CD14-positive monocyte (primary cell): ENCODE measurements at regions not wholly inside any gene's neighbourhood (a gene's known extent, or its start where the extent isn't known, plus 50 kb on each side); places are given as distances from the start of the nearest gene placed in this dataset.

ENCODE experiments used
- DNase-seq, 3 donors: peaks; one replicate each; pipeline ENCODE4 v3.0.0-alpha.2; 2011 to 2022
- H2AFZ ChIP-seq: 2 replicates; pipeline ENCODE4 v1.6.0; 2012; ENCODE audit warnings: mild to moderate bottlenecking, low read depth, low read length, inconsistent platforms; ENCODE audit not compliant: insufficient read depth, poor library complexity, severe bottlenecking
- H3K27ac ChIP-seq, 2 donors: 1 replicate in 1 of 2; 2 replicates in 1 of 2; pipeline ENCODE4 v1.5.1; 2012 to 2013; ENCODE audit warnings: low read length in 2 of 2, control low read depth in 1 of 2, inconsistent platforms in 1 of 2, low read depth in 1 of 2, mild to moderate bottlenecking in 1 of 2
- H3K27me3 ChIP-seq, 2 donors: one replicate each; pipeline versions ENCODE4 v1.6.0 to v1.6.1; 2011 to 2013; ENCODE audit warnings: low read length in 2 of 2; ENCODE audit not compliant: control insufficient read depth in 2 of 2, insufficient read depth in 2 of 2
- H3K36me3 ChIP-seq, 2 donors: replicated peaks in 1 of 2; 1 replicate in 1 of 2; 2 replicates in 1 of 2; pipeline versions ENCODE4 v1.5.1 to v1.6.1; 2012 to 2013; ENCODE audit warnings: low read length in 2 of 2, control low read depth in 1 of 2, inconsistent platforms in 1 of 2, mild to moderate bottlenecking in 1 of 2; ENCODE audit not compliant: insufficient read depth in 2 of 2, control insufficient read depth in 1 of 2
- H3K4me1 ChIP-seq, 2 donors: 1 replicate in 1 of 2; 2 replicates in 1 of 2; pipeline versions ENCODE4 v1.5.1 to v1.6.1; 2012 to 2013; ENCODE audit warnings: low read length in 2 of 2, control low read depth in 1 of 2, inconsistent platforms in 1 of 2, mild to moderate bottlenecking in 1 of 2, moderate library complexity in 1 of 2; ENCODE audit not compliant: insufficient read depth in 2 of 2, control insufficient read depth in 1 of 2
- H3K4me2 ChIP-seq: replicated peaks from 2 replicates; pipeline ENCODE3; 2012; ENCODE audit warnings: low read length, moderate library complexity, mild to moderate bottlenecking; ENCODE audit not compliant: poor library complexity, severe bottlenecking; ENCODE audit errors: extremely low read depth
- H3K4me3 ChIP-seq, 3 experiments: fragments of 200-600 bp in 1 of 3; sonication (generic) in 1 of 3; replicated peaks in 1 of 3; 1 replicate in 2 of 3; 2 replicates in 1 of 3; pipeline ENCODE4 v1.5.1; 2011 to 2013; ENCODE audit warnings: low read length in 3 of 3, mild to moderate bottlenecking in 3 of 3, control low read depth in 2 of 3, low read depth in 2 of 3, inconsistent platforms in 1 of 3, moderate library complexity in 1 of 3
- H3K79me2 ChIP-seq: 2 replicates; pipeline ENCODE4 v1.6.0; 2012; ENCODE audit warnings: mild to moderate bottlenecking, control low read depth, inconsistent platforms, low read length, moderate library complexity; ENCODE audit not compliant: insufficient read depth
- H3K9ac ChIP-seq: 2 replicates; pipeline ENCODE4 v1.6.0; 2017; ENCODE audit warnings: low read length, mild to moderate bottlenecking; ENCODE audit not compliant: insufficient read depth, poor library complexity, severe bottlenecking
- H3K9me3 ChIP-seq, 2 donors: replicated peaks in 1 of 2; 1 replicate in 1 of 2; 2 replicates in 1 of 2; pipeline versions ENCODE4 v1.5.1 to v1.6.1; 2012 to 2013; ENCODE audit warnings: low read length in 2 of 2, control low read depth in 1 of 2; ENCODE audit not compliant: control insufficient read depth in 1 of 2, insufficient read depth in 1 of 2
- H4K20me1 ChIP-seq: 2 replicates; pipeline ENCODE4 v1.6.0; 2012; ENCODE audit warnings: mild to moderate bottlenecking, low read length, control low read depth, moderate library complexity; ENCODE audit not compliant: insufficient read depth
- H3K27ac Mint-ChIP-seq, 7 donors: one replicate each; pipeline ENCODE4 v1.8.0; 2020; ENCODE audit warnings: mild to moderate bottlenecking in 7 of 7, mixed read lengths in 7 of 7, moderate library complexity in 6 of 7, inconsistent platforms in 2 of 7
- H3K27me3 Mint-ChIP-seq, 3 donors: one replicate each; pipeline ENCODE4 v1.8.0; 2021 to 2022; ENCODE audit warnings: low read depth in 3 of 3, mild to moderate bottlenecking in 3 of 3, mixed read lengths in 3 of 3, moderate library complexity in 3 of 3, inconsistent platforms in 1 of 3
- H3K36me3 Mint-ChIP-seq, 2 donors: one replicate each; pipeline ENCODE4 v1.8.0; 2020; ENCODE audit warnings: mixed read lengths in 2 of 2, inconsistent platforms in 1 of 2, mild to moderate bottlenecking in 1 of 2
- H3K4me1 Mint-ChIP-seq: one replicate; pipeline ENCODE4 v1.8.0; 2020; ENCODE audit warnings: mild to moderate bottlenecking, mixed read lengths
- H3K4me3 Mint-ChIP-seq, 2 donors: one replicate each; pipeline ENCODE4 v1.8.0; 2020; ENCODE audit warnings: mild to moderate bottlenecking in 2 of 2, mixed read lengths in 2 of 2, moderate library complexity in 1 of 2
- H3K9me3 Mint-ChIP-seq, 7 donors: one replicate each; pipeline ENCODE4 v1.8.0; 2020 to 2022; ENCODE audit warnings: mixed read lengths in 7 of 7, mild to moderate bottlenecking in 6 of 7, moderate library complexity in 6 of 7, inconsistent platforms in 2 of 7
- WGBS: methylation state at CpG from one replicate; pipeline ENCODE4 v1.1.5; 2013; ENCODE audit warnings: missing lambda C conversion rate; ENCODE audit not compliant: insufficient coverage; 5-methylcytosine and 5-hydroxymethylcytosine counted together
- intact Hi-C, 2 donors: fragments of 100-400 bp; cut with micrococcal nuclease; formaldehyde crosslinking; loops; one replicate each; pipeline versions ENCODE4 v1.15.0 to v1.15.1; 2023
- TF ChIP-seq, protein P1 (sequence below): fragments of 200-600 bp; IDR thresholded peaks from one replicate; pipeline ENCODE4 v1.8.0; 2022; ENCODE audit warnings: antibody characterized with exemption, mild to moderate bottlenecking

DNA sequence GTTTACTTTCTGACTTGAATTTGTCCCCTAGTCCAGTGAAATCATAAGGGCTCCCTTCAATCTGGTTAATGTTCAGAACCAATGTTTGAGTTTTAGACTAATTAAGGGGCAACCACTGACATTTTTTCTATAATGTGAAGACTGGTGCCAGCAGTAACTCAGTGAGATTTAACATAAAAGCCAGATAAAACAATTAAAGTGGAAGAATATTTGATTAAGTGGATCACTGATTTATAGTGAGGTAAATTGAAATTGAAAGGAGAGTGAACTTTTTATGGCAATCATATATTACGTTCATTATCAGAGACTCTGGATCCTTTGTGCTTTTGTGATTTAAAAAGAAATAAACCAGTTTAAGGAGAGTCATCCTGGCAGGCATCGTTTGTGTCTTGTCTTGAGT, 246.8 kb downstream of the GATA3 start:
- DNase-seq: no peak
- H3K79me2 ChIP-seq: no peaks in the 10 kb centered on the region
- H4K20me1 ChIP-seq: no peaks in the 10 kb centered on the region
- no peak overlapping the region for H3K4me3 ChIP-seq
- 100% methylated on average over 1 of the region's 2 CpGs for WGBS
- no peaks in the 10 kb centered on the region for H3K4me1 ChIP-seq
- H3K27ac ChIP-seq: no peak overlapping the region
- H3K4me2 ChIP-seq: no peak overlapping the region
- no peaks in the 10 kb centered on the region for H3K4me1 Mint-ChIP-seq
- no peaks in the 10 kb centered on the region for H3K36me3 ChIP-seq
- TF ChIP-seq, protein P1, sequence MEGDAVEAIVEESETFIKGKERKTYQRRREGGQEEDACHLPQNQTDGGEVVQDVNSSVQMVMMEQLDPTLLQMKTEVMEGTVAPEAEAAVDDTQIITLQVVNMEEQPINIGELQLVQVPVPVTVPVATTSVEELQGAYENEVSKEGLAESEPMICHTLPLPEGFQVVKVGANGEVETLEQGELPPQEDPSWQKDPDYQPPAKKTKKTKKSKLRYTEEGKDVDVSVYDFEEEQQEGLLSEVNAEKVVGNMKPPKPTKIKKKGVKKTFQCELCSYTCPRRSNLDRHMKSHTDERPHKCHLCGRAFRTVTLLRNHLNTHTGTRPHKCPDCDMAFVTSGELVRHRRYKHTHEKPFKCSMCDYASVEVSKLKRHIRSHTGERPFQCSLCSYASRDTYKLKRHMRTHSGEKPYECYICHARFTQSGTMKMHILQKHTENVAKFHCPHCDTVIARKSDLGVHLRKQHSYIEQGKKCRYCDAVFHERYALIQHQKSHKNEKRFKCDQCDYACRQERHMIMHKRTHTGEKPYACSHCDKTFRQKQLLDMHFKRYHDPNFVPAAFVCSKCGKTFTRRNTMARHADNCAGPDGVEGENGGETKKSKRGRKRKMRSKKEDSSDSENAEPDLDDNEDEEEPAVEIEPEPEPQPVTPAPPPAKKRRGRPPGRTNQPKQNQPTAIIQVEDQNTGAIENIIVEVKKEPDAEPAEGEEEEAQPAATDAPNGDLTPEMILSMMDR: no peak
- H3K27me3 Mint-ChIP-seq: peaks cover 6 to 11% (median 7%) of the 10 kb centered on the region in 3 donors
- no peak overlapping the region for H3K27ac Mint-ChIP-seq
- H3K9me3 ChIP-seq: no peaks in the 10 kb centered on the region
- H3K4me3 Mint-ChIP-seq: no peak overlapping the region
- H3K36me3 Mint-ChIP-seq: no peaks in the 10 kb centered on the region
- no peaks in the 10 kb centered on the region for H3K27me3 ChIP-seq
- H2AFZ ChIP-seq: no peak overlapping the region
- no peak overlapping the region for H3K9ac ChIP-seq
- intact Hi-C loops: no loop called here
- peaks cover 0 to 6% (median 0%) of the 10 kb centered on the region in 7 donors for H3K9me3 Mint-ChIP-seq

DNA sequence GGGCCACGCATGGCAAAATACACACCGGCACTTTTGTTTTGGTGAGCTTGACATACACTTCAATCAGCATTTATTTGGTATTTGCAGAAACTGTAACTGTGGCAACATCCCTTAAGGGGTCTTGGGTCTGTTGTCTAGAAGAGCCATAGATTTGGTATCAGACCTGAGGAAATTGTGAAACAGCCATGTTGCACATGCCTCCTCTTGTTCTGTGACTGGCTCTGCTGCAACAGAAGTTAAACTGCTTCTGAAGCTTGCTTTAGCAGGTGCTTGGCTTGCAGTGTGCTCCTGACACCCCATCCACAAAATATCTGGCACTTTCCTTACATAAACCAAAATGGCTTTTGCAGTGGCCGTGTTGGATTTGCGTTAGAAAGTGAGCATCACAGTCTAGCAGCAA, 247.3 kb downstream of the GATA3 start:
- H3K9ac ChIP-seq: no peak overlapping the region
- no peaks in the 10 kb centered on the region for H3K36me3 ChIP-seq
- intact Hi-C loops: no loop called here
- no peaks in the 10 kb centered on the region for H3K9me3 ChIP-seq
- Mint-ChIP-seq H3K4me3 (no peak overlapping the region), H3K4me1 (no peaks in the 10 kb centered on the region), H3K27me3 (peaks cover 7 to 11% (median 7%) of the 10 kb centered on the region in 3 donors), H3K36me3 (no peaks in the 10 kb centered on the region), H3K27ac (no peak overlapping the region), H3K9me3 (peaks cover 0 to 5% (median 0%) of the 10 kb centered on the region in 7 donors)
- 100% methylated on average over 3 of the region's 4 CpGs for WGBS
- no peaks in the 10 kb centered on the region for H3K27me3 ChIP-seq
- H3K79me2 ChIP-seq: no peaks in the 10 kb centered on the region
- H3K27ac ChIP-seq: no peak overlapping the region
- TF ChIP-seq, protein P1: no peak
- H2AFZ ChIP-seq: no peak overlapping the region
- no peak overlapping the region for H3K4me3 ChIP-seq
- H4K20me1 ChIP-seq: no peaks in the 10 kb centered on the region
- H3K4me1 ChIP-seq: no peaks in the 10 kb centered on the region
- DNase-seq: no peak
- no peak overlapping the region for H3K4me2 ChIP-seq
